ENCODE measurements at regions not wholly inside any gene's neighbourhood (a gene's known extent, or its start where the extent isn't known, plus 50 kb on each side); places are given as distances from the start of the nearest gene placed in this dataset.

DNA sequence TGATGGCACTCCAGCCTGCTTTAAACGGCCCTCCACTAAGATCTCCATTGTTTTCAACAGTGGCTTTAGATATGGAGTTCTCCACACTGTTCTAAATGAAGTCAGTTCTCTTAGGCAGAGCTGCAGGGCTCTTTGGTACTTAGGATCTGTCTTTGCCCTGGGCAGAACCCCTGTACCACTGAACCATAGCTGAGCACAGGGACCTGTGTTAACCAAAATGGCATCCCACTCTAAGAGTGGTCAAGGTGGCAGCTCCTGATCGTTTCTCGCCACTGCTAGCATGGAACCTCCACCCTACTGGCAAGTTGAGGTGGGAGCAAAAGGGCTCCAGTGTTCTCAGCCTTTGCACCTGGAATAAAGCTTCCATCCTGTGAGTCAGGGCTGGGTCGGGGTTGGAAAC, 186.7 kb downstream of the TM2D1 start:
- TF ChIP-seq, protein P1, sequence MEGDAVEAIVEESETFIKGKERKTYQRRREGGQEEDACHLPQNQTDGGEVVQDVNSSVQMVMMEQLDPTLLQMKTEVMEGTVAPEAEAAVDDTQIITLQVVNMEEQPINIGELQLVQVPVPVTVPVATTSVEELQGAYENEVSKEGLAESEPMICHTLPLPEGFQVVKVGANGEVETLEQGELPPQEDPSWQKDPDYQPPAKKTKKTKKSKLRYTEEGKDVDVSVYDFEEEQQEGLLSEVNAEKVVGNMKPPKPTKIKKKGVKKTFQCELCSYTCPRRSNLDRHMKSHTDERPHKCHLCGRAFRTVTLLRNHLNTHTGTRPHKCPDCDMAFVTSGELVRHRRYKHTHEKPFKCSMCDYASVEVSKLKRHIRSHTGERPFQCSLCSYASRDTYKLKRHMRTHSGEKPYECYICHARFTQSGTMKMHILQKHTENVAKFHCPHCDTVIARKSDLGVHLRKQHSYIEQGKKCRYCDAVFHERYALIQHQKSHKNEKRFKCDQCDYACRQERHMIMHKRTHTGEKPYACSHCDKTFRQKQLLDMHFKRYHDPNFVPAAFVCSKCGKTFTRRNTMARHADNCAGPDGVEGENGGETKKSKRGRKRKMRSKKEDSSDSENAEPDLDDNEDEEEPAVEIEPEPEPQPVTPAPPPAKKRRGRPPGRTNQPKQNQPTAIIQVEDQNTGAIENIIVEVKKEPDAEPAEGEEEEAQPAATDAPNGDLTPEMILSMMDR (IDR thresholded peaks at IDR 0.05), result no peak
- no peak for TF ChIP-seq EZH2 (IDR thresholded peaks at IDR 0.05; ENCODE audit: borderline replicate concordance, insufficient read depth, low read depth, low read length, poor library complexity, severe bottlenecking)

Data from B cell (primary cell).